ENCODE measurements at regions not wholly inside any gene's neighbourhood (a gene's known extent, or its start where the extent isn't known, plus 50 kb on each side); places are given as distances from the start of the nearest gene placed in this dataset.

GRCh38 chr4:125123570-125124109 lies 191.1 kb upstream of the FAT4 start:
- no peak for TF ChIP-seq ZNF274 (IDR thresholded peaks at IDR 0.05; ENCODE audit: low read depth, low read length)
- TF ChIP-seq YY1 (IDR thresholded peaks at IDR 0.05; ENCODE audit: insufficient read depth, insufficient read length) = no peak

Data from NT2/D1 (cell line).